GM18507 (cell line): ENCODE measurements at regions not wholly inside any gene's neighbourhood (a gene's known extent, or its start where the extent isn't known, plus 50 kb on each side); places are given as distances from the start of the nearest gene placed in this dataset.

Experiments
- DNase-seq: peaks from one replicate; pipeline ENCODE4 v3.0.0; 2011; ENCODE audit warnings: low read depth; ENCODE audit not compliant: insufficient read length; ENCODE audit errors: extremely low spot score
- FAIRE-seq: peaks from 2 replicates; lab custom pipeline; 2011; peaks lifted over from hg19 to GRCh38; lab: Jason Lieb, UNC

- FAIRE-seq (no peak), DNase-seq (no peak)
Measured at GRCh38 chr14:53537422-53538315, 384.5 kb upstream of the DDHD1 start.

- no peak for DNase-seq
- FAIRE-seq, result no peak
Measured at GRCh38 chr14:53536446-53536845, 383.3 kb upstream of the DDHD1 start.

GRCh38 chr14:53534841-53535240 lies 381.7 kb upstream of the DDHD1 start:
- FAIRE-seq, result no peak

GRCh38 chr14:53533384-53533970 lies 380.4 kb upstream of the DDHD1 start:
- no peak for DNase-seq
- no peak for FAIRE-seq

More at GRCh38 chr14:53534841-53535240, 381.7 kb upstream of the DDHD1 start:
- no peak for DNase-seq

- FAIRE-seq (no peak), DNase-seq (no peak)
Measured at GRCh38 chr14:53532853-53533252, 379.7 kb upstream of the DDHD1 start.

GRCh38 chr14:53531730-53532129 lies 378.6 kb upstream of the DDHD1 start:
- FAIRE-seq (no peak), DNase-seq (no peak)

- DNase-seq (no peak), FAIRE-seq (no peak)
Measured at GRCh38 chr14:53531156-53531555, 378.0 kb upstream of the DDHD1 start.

- DNase-seq, result no peak
- no peak for FAIRE-seq
Measured at GRCh38 chr14:53529519-53529918, 376.4 kb upstream of the DDHD1 start.

- FAIRE-seq, result no peak
- no peak for DNase-seq
Measured at GRCh38 chr14:53528185-53528671, 375.1 kb upstream of the DDHD1 start.

GRCh38 chr14:53526200-53526599 lies 373.1 kb upstream of the DDHD1 start:
- no peak for DNase-seq
- FAIRE-seq, result no peak

- DNase-seq (no peak), FAIRE-seq (no peak)
Measured at GRCh38 chr14:53525608-53526007, 372.5 kb upstream of the DDHD1 start.

- DNase-seq, result no peak
- FAIRE-seq, result no peak
Measured at GRCh38 chr14:53524391-53524790, 371.3 kb upstream of the DDHD1 start.

- DNase-seq (no peak), FAIRE-seq (no peak)
Measured at GRCh38 chr14:53523226-53523625, 370.1 kb upstream of the DDHD1 start.

- no peak for DNase-seq
- no peak for FAIRE-seq
Measured at GRCh38 chr14:53520078-53520928, 367.2 kb upstream of the DDHD1 start.

- DNase-seq (no peak), FAIRE-seq (no peak)
Measured at GRCh38 chr14:53519137-53519536, 366.0 kb upstream of the DDHD1 start.

GRCh38 chr14:53517270-53517960 lies 364.3 kb upstream of the DDHD1 start:
- no peak for FAIRE-seq
- no peak for DNase-seq

GRCh38 chr14:53516261-53516774 lies 363.2 kb upstream of the DDHD1 start:
- DNase-seq, result no peak
- FAIRE-seq, result no peak

- FAIRE-seq, result no peak
- DNase-seq, result no peak
Measured at GRCh38 chr14:53515276-53515675, 362.2 kb upstream of the DDHD1 start.

- FAIRE-seq (no peak), DNase-seq (no peak)
Measured at GRCh38 chr14:53514197-53514596, 361.1 kb upstream of the DDHD1 start.
